NCI-H1930 (cell line): ENCODE measurements at regions not wholly inside any gene's neighbourhood (a gene's known extent, or its start where the extent isn't known, plus 50 kb on each side); places are given as distances from the start of the nearest gene placed in this dataset.
A peak's percentile ranks its signal among the peaks of the same experiment; 100 is the strongest.

Experiments used
- DNase-seq, 2 experiments: peaks; one replicate each; lab custom pipeline; 2025; lab: John Stamatoyannopoulos, UW

- DNase-seq, result no peak
Observed at GRCh38 chr2:19435815-19436214, 77.4 kb upstream of the OSR1 start.

GRCh38 chr2:19434413-19434812 is 76.0 kb upstream of the OSR1 start:
- no peak for DNase-seq

DNA sequence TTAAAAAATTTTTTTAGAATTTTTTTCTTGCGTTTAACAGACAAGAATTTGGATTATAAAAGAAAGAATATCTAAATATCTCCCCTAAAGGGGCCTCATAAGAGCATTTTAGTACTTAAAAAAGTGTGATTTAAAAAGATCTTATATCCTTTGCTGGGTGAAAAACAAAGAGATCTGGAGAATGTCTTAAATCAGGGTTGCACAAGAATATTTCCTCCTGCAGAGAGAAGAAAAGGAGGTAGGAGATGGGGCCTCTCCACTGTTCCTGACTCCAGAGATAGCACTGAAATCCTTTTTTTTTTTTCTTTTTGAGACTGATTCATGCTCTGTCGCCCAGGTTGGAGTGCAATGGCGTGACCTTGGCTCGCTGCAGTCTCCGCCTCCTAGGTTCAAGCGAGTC is 68.5 kb upstream of the OSR1 start:
- no peak for DNase-seq

DNA sequence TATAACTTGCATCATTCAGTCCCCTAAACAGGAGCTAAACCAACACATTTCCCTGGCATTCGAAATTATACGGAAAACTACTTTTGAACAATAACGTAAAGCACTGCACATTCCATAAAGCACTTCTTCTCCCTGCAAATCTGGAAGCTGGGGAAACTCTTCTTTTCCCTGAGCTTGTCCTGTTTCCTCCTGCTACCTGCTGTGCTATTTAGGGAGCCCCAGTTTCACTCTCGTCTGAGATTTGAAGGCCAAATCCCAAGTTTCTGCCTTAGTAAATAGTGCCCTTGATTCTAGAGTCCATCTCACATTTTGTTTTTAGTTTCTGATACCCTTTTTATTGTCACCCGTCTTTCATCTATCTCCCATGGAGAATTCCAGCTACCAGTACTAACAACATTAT is 67.7 kb upstream of the OSR1 start:
- DNase-seq, result no peak

- peak in 1 of 2 experiments; percentile 47 for DNase-seq
Observed at GRCh38 chr2:19425419-19425818, 67.0 kb upstream of the OSR1 start.

DNA sequence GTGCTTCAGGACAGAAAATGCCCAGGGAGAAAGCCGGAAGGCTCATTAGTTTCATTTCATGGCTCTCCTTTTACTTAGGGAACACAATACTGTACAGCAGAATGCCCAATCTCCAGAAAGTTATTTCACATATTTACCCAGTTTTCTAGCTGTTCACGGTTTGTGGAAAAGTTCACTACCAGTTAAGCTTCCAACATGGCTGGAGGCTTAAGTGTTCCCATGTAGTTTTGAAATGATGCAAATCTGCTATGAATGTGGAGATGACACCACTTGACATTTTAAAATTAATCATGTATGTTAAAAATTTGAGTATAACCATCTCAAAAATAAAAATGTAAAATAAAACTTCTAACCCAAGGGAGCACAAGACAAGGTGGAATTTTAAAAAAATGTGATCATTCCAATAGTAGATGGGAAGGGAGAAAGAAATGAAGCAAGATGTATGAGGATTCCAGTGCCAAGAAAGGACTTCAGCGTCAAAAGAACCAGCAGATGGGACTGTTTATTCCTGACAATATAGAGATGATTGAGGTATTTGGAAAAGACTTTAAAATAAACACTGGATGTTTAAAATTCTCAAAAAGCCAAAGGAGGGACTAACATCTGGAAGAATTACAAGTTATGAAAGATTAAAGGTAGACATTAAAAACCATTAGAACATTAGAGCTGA is 60.9 kb upstream of the OSR1 start:
- DNase-seq, result no peak

DNA sequence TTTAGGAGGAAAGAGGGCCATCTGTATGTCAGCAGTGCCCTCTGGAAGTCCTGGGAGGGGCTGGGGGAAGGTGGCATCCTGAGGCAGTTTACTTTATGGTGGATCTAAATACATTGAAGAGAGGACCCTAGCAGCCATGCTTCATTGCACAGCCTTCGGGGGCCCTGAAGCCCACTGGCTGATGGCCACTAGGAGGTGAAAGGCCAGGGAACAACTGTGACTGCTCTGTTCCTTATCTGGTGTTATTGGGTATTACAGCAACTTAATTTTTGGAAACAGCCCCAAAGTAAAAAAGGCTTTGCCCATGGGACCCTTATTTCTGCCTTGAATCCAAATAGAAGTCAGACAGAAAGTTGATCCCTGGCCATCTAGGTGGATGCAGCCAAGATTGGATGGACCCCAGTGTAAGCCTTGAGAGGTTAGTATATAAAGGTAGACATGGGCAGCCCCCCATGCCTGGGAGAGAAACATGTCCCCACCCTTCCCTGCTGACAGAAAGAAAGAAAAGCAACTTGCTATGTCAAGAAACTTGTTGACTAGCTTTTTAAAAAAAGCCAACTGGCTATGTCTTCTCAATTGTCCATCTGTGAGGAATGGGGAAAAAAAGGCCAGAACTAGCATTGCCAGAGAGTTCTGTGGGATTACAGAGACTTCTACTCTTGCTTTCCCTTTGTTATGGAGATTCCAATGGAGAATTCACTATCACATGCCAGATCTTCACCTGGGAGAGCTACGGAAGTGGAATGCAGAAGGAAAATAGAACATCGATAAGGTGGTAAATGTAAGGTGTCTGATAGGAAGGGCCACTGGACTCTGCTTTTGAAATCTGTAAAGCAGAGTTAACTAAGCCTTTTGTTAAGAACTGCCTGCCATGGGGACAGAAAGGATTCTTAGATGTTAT is 58.6 kb upstream of the OSR1 start:
- no peak for DNase-seq

DNA sequence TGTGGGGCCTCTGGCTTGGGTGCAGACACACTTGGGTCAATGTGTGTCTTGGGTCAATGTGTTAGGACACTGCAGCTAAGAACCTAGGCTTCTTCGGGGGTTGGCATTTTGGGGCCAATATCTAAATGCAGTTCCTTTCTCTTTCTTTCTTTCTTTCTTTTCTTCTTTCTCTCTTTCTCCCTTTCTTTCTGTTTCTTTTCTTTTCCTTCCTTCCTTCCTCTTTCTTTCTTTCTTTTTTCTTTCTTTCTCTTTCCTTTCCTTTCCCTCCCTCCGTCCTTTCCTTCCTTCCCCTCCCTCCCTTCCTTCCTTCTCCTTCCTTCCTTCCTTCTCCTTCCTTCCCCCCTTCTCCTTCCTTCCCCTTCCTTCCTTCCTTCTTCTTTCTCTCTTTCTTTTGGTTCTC is 57.7 kb upstream of the OSR1 start:
- no peak for DNase-seq

DNA sequence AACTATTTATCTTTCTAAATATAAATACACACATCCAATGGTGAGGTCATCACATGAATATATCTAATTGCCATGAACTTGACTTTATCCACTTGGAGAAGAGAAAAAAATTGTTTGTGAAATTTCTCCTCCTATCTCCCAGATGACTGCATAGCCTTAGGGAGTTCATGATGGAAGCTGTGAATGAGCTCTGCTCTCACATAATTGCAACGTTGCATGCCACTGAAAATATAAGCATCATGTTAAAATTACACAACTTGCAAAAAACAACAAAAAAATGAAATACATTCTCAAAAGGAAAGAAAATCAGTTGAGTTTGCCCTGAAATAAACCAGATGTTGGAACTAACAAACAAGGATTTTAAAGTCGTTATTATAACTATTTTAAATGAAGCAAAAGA is 50.6 kb upstream of the OSR1 start:
- DNase-seq, result no peak

DNA sequence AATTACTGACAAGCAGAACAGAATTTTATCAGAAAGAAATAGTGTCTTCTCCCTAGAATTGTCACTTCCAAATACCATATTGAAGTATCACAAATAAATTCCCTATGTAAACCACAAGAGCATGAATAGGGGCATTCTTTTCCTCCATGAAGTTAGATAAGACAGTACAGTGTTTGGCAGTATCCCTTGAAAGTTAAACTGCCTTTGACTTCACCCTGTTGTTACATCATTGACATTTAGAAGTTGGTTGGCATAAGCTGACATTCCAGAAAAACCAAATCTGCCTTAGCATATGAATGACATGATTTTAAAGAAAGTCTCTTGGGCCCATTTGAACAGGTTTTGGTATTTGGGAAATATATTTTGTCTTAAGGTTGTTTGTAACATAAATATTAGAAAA is 50.2 kb upstream of the OSR1 start:
- DNase-seq, result no peak
